ENCODE measurements at regions not wholly inside any gene's neighbourhood (a gene's known extent, or its start where the extent isn't known, plus 50 kb on each side); places are given as distances from the start of the nearest gene placed in this dataset.

GRCh38 chr2:223197046-223197445 lies 145.1 kb downstream of the KCNE4 start (continued):
- TF ChIP-seq REST (IDR thresholded peaks at IDR 0.05; ENCODE audit: borderline replicate concordance in 1 of 2, low read depth in 1 of 2, low read length in 2 of 2) (no peak), ZNF782 (CRISPR knock-in tag; IDR thresholded peaks at IDR 0.05; ENCODE audit: borderline replicate concordance) (no peak), ZNF724P (CRISPR knock-in tag; IDR thresholded peaks at IDR 0.05; ENCODE audit: borderline replicate concordance) (no peak)
- TF ChIP-seq, protein P1, sequence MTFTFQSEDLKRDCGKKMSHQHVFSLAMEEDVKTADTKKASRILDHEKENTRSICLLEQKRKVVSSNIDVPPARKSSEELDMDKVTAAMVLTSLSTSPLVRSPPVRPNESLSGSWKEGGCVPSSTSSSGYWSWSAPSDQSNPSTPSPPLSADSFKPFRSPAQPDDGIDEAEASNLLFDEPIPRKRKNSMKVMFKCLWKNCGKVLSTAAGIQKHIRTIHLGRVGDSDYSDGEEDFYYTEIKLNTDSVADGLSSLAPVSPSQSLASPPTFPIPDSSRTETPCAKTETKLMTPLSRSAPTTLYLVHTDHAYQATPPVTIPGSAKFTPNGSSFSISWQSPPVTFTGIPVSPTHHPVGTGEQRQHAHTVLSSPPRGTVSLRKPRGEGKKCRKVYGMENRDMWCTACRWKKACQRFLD (CRISPR knock-in tag; IDR thresholded peaks at IDR 0.05; ENCODE audit: borderline replicate concordance), result no peak

- H3K9me3 ChIP-seq (ENCODE audit: low read length), result no peaks in the 10 kb centered on the region
- ChIA-PET POLR2A (no interaction called here), CTCF (ENCODE audit: low intra/inter-chr PET ratio, low total read pairs) (no interaction called here)
- intact Hi-C loops (cut with micrococcal nuclease; ENCODE audit: unreplicated experiment), result no loop called here
- no peak overlapping the region for H2AFZ ChIP-seq (ENCODE audit: low read length)
- 3% methylated on average over 5 of the region's 5 CpGs for WGBS (ENCODE audit: low lambda C conversion rate)
- H3K4me2 ChIP-seq (ENCODE audit: low read depth, low read length), result no peak overlapping the region
- no peak overlapping the region for H3K9ac ChIP-seq (ENCODE audit: insufficient read depth, low read depth, low read length)
- H3K4me3 ChIP-seq (replicated peaks in 1 of 3; ENCODE audit: insufficient read depth in 1 of 3, low read depth in 2 of 3, low read length in 3 of 3), result no peak overlapping the region
- no peak for FAIRE-seq
- no TSS peak for BruUV-seq (replicated peaks)
- H3K27me3 ChIP-seq (ENCODE audit: control insufficient read depth in 1 of 2, insufficient read depth in 2 of 2, low read length in 2 of 2), result no peaks in the 10 kb centered on the region; a peak in 2 of 5 replicates
- in situ Hi-C loops (cut with HindIII; ENCODE audit: extremely low pct_ligation_motif_present, low pct_unique_long_range_greater_than_20kb), result no loop called here
- no peaks in the 10 kb centered on the region for H4K20me1 ChIP-seq (ENCODE audit: insufficient read depth, low read length)
- no peak overlapping the region for H3K27ac ChIP-seq (ENCODE audit: extremely low read length, insufficient read depth, low read length)
- no peaks in the 10 kb centered on the region for H3K4me1 ChIP-seq (ENCODE audit: insufficient read depth, low read length)
- no peak for ATAC-seq
- no peaks in the 10 kb centered on the region for H3K79me2 ChIP-seq (ENCODE audit: insufficient read depth, low read length)
- DNase-seq (ENCODE audit: low spot score), result no peak
- no peaks in the 10 kb centered on the region for H3K36me3 ChIP-seq (replicated peaks in 1 of 2; ENCODE audit: control insufficient read depth in 1 of 2, insufficient read depth in 2 of 2, low read length in 2 of 2)
- TF ChIP-seq CBFB (CRISPR knock-in tag; IDR thresholded peaks at IDR 0.05), result no peak
- TF ChIP-seq ZNF879 (CRISPR knock-in tag; IDR thresholded peaks at IDR 0.05), result no peak
- no peak for TF ChIP-seq KAT8 (CRISPR knock-in tag; IDR thresholded peaks at IDR 0.05)
- no peak for TF ChIP-seq ZNF607 (CRISPR knock-in tag; IDR thresholded peaks at IDR 0.05; ENCODE audit: borderline replicate concordance)
- no peak for TF ChIP-seq FUBP1 (CRISPR knock-in tag; IDR thresholded peaks at IDR 0.05; ENCODE audit: borderline replicate concordance)
- TF ChIP-seq ZNF7 (CRISPR knock-in tag; IDR thresholded peaks at IDR 0.05), result no peak
- no peak for TF ChIP-seq ZNF777 (CRISPR knock-in tag; IDR thresholded peaks at IDR 0.05)
- TF ChIP-seq AGO2 (optimal IDR thresholded peaks at IDR 0.05; ENCODE audit: low read depth, low read length), result no peak
- TF ChIP-seq ZNF468 (CRISPR knock-in tag; IDR thresholded peaks at IDR 0.05), result no peak
- TF ChIP-seq NFYB (CRISPR knock-in tag; IDR thresholded peaks at IDR 0.05), result no peak
- TF ChIP-seq ZNF740 (CRISPR knock-in tag; IDR thresholded peaks at IDR 0.05), result no peak
- TF ChIP-seq SNAPC2 (CRISPR knock-in tag; IDR thresholded peaks at IDR 0.05), result no peak
Measured at GRCh38 chr2:223199531-223200515, 147.8 kb downstream of the KCNE4 start.

All from HepG2 (cell line).